ENCODE measurements at regions not wholly inside any gene's neighbourhood (a gene's known extent, or its start where the extent isn't known, plus 50 kb on each side); places are given as distances from the start of the nearest gene placed in this dataset.
"Not testable (repeated sequence)": the region's sequence is repeated elsewhere in the genome, so short reads cannot be mapped to it uniquely, and the experiment has no call there.

DNA sequence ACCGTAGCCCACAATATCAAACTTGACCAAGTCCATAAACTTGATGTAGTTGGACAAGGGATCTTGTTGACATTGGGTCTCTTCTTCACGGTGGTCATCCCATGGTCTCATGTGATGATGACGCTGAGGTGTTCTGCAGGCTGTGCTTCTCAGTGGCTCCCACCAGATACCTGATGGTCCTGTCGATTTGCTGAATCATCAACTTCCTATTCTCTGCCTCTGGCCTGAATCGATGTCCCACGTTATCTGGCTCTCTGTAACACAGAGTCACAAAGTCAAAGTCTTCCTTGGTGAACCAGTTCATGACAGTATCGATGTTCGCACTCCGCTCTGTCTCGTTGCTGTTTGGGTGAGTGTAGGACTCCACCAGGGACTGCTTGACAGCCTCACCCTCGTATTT, 217.2 kb upstream of the FRG2C start:
- H3K9ac ChIP-seq (ENCODE audit: low read depth, low read length); H3K36me3 ChIP-seq (ENCODE audit: control insufficient read depth, insufficient read depth, low read length); DNase-seq; ATAC-seq (ENCODE audit: low read depth); POLR2A ChIA-PET (ENCODE audit: unreplicated experiment); H4K20me1 ChIP-seq (ENCODE audit: insufficient read depth, low read length); H3K4me1 ChIP-seq (ENCODE audit: control insufficient read depth, insufficient read depth, low read length); intact Hi-C loops (cut with micrococcal nuclease); H2BK20ac ChIP-seq (ENCODE audit: low read depth, low read length); BruUV-seq (replicated peaks); H3K56ac ChIP-seq (ENCODE audit: extremely low read depth, insufficient read depth, low read length); dilution Hi-C loops (cut with HindIII; ENCODE audit: low sequenced_read_pairs, unreplicated experiment); H3K9me3 ChIP-seq (ENCODE audit: control insufficient read depth, insufficient read depth, low read length); H4K5ac ChIP-seq (ENCODE audit: low read depth, low read length); H3K27ac ChIP-seq (ENCODE audit: insufficient read depth, low read length); H3K23ac ChIP-seq (ENCODE audit: low read depth, low read length); H2BK5ac ChIP-seq (ENCODE audit: low read depth, low read length, poor library complexity, severe bottlenecking); in situ Hi-C loops (cut with MboI; ENCODE audit: low sequenced_read_pairs); H2AK5ac ChIP-seq (ENCODE audit: low read depth, low read length); H2AK9ac ChIP-seq (replicated peaks; ENCODE audit: low read depth, low read length, poor library complexity); H4K8ac ChIP-seq (ENCODE audit: low read depth in 2 of 2, low read length in 2 of 2); H2BK15ac ChIP-seq (ENCODE audit: low read depth, low read length); H2BK120ac ChIP-seq (ENCODE audit: low read depth, low read length); H3K4me2 ChIP-seq (ENCODE audit: low read depth, low read length); H4K91ac ChIP-seq (ENCODE audit: insufficient read depth, low read depth, low read length); CTCF ChIA-PET; H3K4ac ChIP-seq (ENCODE audit: low read depth, low read length); H3K27me3 ChIP-seq (ENCODE audit: control insufficient read depth, insufficient read depth, low read length); H2AFZ ChIP-seq (replicated peaks; ENCODE audit: low read length, poor library complexity); H3K4me3 ChIP-seq (ENCODE audit: insufficient read depth, low read depth, low read length); H3K14ac ChIP-seq (replicated peaks; ENCODE audit: low read depth, low read length); H3K18ac ChIP-seq (ENCODE audit: low read depth, low read length); H3K9me1 ChIP-seq (ENCODE audit: insufficient read depth, low read length); H3K79me1 ChIP-seq (ENCODE audit: low read depth in 1 of 2, low read length in 2 of 2): not testable (repeated sequence)
- no CpG with 5 or more reads among the region's 11 CpGs for WGBS, 2 experiments (ENCODE audit: extremely low coverage in 2 of 2, insufficient read length in 1 of 2)
- peak; percentile 77 for TF ChIP-seq MAFK (IDR thresholded peaks at IDR 0.05; ENCODE audit: low read depth, low read length)

DNA sequence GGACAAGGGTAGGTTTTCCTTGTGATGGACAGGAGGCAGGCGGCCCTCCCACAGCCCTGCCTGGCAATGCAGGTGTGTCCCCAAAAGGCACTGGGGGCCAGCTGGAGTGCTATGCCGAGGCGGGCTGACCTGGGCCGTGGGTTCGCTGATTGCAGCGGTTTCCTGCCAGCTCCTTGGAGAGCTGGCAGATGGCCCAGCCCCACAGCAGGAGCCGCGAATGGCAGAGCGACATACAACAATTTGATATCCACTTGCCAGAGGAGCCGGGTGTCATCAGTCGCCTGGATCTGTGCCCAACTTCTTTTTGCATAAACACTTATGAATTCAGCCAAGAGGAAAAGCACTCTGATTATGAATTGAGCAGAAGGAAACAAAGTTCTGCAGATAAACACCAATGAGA, 210.8 kb upstream of the FRG2C start:
- ATAC-seq (ENCODE audit: low read depth); CTCF ChIA-PET; H3K4me3 ChIP-seq (ENCODE audit: insufficient read depth, low read depth, low read length); H2BK15ac ChIP-seq (ENCODE audit: low read depth, low read length); H4K20me1 ChIP-seq (ENCODE audit: insufficient read depth, low read length); H3K27me3 ChIP-seq (ENCODE audit: control insufficient read depth, insufficient read depth, low read length); H2BK20ac ChIP-seq (ENCODE audit: low read depth, low read length); H4K91ac ChIP-seq (ENCODE audit: insufficient read depth, low read depth, low read length); H2AK5ac ChIP-seq (ENCODE audit: low read depth, low read length); H2AK9ac ChIP-seq (replicated peaks; ENCODE audit: low read depth, low read length, poor library complexity); H3K4me2 ChIP-seq (ENCODE audit: low read depth, low read length); in situ Hi-C loops (cut with MboI; ENCODE audit: low sequenced_read_pairs); BruUV-seq (replicated peaks); H3K4ac ChIP-seq (ENCODE audit: low read depth, low read length); H3K56ac ChIP-seq (ENCODE audit: extremely low read depth, insufficient read depth, low read length); H3K23ac ChIP-seq (ENCODE audit: low read depth, low read length); H3K18ac ChIP-seq (ENCODE audit: low read depth, low read length); H3K79me1 ChIP-seq (ENCODE audit: low read depth in 1 of 2, low read length in 2 of 2); H3K9me3 ChIP-seq (ENCODE audit: control insufficient read depth, insufficient read depth, low read length); H2BK5ac ChIP-seq (ENCODE audit: low read depth, low read length, poor library complexity, severe bottlenecking); H4K8ac ChIP-seq (ENCODE audit: low read depth in 2 of 2, low read length in 2 of 2); POLR2A ChIA-PET (ENCODE audit: unreplicated experiment); H3K27ac ChIP-seq (ENCODE audit: insufficient read depth, low read length); dilution Hi-C loops (cut with HindIII; ENCODE audit: low sequenced_read_pairs, unreplicated experiment); H2AFZ ChIP-seq (replicated peaks; ENCODE audit: low read length, poor library complexity); H3K9me1 ChIP-seq (ENCODE audit: insufficient read depth, low read length); H3K4me1 ChIP-seq (ENCODE audit: control insufficient read depth, insufficient read depth, low read length); H3K9ac ChIP-seq (ENCODE audit: low read depth, low read length); H2BK120ac ChIP-seq (ENCODE audit: low read depth, low read length); intact Hi-C loops (cut with micrococcal nuclease); H3K36me3 ChIP-seq (ENCODE audit: control insufficient read depth, insufficient read depth, low read length); H4K5ac ChIP-seq (ENCODE audit: low read depth, low read length); H3K14ac ChIP-seq (replicated peaks; ENCODE audit: low read depth, low read length): not testable (repeated sequence)
- DNase-seq, result peak; percentile 3
- WGBS, 2 experiments (ENCODE audit: extremely low coverage in 2 of 2, insufficient read length in 1 of 2), result 20% methylated on average over 2 of the region's 11 CpGs; no CpG with 5 or more reads in 1 of the 2 experiments

Data from IMR-90 (cell line).